Stimulated activated CD4-positive, alpha-beta T cell treated with anti-CD3 and anti-CD28 coated beads, Interleukin-2, amount 100 ng/mL, for 24 hours (primary cell): ENCODE measurements at regions not wholly inside any gene's neighbourhood (a gene's known extent, or its start where the extent isn't known, plus 50 kb on each side); places are given as distances from the start of the nearest gene placed in this dataset.

ENCODE experiments used
- DNase-seq, 2 donors: peaks; one replicate each; pipeline ENCODE4 v3.0.0-alpha.2; 2020

DNA sequence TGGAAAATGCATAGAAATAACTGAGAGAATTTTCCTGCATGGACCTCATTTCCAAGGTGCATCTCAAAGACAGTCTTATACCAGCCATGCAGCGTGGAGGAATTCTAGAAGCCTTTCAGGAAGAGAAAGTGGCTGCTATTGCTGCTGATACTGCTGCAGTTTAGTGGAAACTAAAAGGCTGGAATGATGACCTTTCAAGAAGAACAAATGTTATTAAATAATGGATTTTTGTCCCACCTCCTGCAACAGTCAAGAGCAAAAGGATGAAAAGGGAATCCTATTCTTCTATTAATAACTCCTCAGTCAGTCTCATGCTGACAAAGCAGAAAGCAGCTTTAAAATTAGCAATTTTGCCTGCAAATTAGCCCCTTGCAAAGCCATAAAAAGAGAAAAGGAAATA lies 68.2 kb upstream of the C1orf87 start:
- DNase-seq, result no peak

GRCh38 chr1:60141276-60141675 lies 67.7 kb upstream of the C1orf87 start:
- no peak for DNase-seq

DNA sequence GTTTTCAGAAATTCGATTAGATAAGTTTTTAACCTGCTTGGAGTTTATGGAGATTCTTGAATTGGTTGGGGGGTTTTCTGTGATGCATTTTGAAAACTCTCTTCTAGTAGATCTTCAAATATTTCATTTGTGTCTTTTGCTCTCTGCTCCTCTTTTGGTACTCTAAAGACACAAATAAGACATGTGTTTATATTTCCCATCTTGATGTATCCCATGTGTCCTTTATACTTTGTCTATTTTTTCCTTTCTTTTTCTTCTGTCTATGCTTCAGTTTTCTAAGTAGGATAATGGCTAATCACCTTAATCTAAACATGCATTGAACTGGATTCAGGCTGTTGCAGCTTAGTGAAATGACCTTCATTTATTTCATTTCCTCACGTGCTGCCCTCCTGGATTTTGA lies 63.8 kb upstream of the C1orf87 start:
- no peak for DNase-seq

- no peak for DNase-seq
Measured at GRCh38 chr1:60136395-60136794, 62.8 kb upstream of the C1orf87 start.

DNA sequence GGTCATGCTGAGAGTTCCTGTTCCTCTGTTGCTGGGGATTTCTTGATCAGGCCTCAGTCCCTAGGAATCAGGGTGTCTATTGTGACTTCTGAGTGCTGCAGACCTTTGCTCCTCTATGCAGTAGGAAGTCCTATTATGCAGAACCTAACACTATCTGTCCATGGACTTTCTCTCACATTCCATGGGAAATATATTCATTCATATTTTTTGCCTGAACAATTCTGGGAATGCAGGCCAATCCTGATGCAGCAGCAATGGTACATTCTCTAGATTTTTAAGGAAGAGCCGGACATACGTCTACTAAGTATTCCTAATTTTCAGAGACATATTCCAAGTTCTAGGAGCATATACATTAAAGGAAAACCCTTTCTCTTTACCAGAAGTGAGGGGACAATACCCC lies 61.1 kb upstream of the C1orf87 start:
- DNase-seq, result no peak

DNA sequence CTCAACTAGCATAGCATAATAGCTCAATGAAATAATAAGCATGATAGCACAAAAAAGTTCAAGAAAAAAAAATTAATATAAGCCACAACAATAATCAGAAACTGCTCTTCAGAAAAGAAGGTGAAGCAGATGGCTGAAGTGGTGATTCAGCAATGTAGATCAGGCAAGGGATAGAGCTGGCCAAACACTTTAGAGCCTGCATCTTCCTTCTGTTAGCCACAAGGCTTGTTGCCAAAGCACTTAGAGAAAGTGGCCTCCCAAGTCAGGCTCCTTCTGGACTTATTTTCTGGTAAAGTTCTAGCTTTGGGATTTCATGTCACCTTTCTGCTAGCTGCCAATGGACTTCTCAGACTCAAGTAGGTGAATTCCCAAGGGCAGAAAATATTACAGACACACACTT lies 60.3 kb upstream of the C1orf87 start:
- DNase-seq, result no peak

DNA sequence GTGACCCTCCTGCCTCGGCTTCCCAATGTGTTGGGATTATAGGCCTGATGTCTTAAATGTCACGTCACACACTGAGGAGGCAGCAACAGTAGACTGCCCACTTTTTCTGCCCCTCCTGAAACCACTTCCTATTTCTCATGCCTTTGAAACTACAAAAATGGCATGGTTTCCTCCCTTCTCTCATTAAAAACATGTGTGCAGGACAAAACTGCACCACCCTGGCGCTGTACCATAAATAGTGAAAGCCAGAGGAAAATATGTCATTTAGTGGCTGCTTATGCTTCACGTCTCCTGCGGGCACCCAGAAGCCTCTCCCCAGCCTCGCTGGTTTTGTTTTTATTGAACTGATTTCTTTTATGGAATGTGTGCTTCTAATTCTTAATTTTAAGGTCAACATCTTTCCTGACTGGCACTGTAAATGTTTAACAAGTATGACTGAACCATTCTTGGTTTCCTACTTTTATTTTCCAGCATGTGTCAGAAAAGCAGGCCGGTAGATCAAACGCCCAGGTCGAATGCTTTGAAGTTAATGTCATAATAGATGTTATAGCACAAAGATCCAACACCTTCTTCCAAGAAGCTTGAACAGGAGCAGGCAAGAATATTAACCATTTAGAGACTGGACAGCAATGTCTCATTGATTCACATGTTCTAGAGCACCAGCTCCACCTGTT lies 59.6 kb upstream of the C1orf87 start:
- no peak for DNase-seq

DNA sequence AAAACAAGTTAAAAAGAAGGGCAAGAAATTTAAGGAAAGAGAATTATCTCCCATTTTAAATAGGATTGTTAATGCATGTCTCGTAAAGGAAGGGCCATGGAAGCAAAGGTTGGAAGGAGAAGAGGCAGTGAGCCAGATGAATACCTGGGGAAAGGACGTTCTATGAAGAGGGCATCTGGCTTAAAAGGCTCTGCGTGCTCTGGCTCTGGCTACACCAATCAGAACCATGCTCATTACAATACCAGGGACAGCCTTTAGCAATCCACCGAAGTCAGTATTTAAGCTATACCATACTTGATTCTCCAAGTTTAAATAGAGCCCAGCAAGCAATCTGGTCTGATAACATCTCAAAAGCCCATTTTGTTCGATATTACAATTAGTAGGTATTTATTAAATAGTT lies 58.5 kb upstream of the C1orf87 start:
- no peak for DNase-seq

DNA sequence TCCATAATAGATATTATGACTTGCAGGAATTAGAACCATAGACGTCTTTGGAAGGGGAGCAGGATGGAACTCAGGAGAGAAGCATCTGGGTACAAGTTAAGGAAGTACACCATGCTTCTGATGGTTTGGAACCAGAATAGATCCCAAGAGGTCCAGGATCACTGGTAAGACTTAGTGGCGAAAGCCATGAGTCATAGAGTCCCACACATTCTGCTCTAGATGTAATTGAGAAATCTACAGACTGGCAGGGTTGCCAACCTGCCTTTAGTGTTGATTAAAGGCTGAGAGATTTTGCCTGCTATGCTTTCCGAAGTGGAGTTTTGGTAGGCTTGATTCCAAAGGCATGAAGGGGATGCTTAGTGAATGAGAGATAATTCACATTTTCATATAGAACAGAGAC lies 57.1 kb upstream of the C1orf87 start:
- no peak for DNase-seq

- no peak for DNase-seq
Measured at GRCh38 chr1:60129911-60130310, 56.3 kb upstream of the C1orf87 start.

DNA sequence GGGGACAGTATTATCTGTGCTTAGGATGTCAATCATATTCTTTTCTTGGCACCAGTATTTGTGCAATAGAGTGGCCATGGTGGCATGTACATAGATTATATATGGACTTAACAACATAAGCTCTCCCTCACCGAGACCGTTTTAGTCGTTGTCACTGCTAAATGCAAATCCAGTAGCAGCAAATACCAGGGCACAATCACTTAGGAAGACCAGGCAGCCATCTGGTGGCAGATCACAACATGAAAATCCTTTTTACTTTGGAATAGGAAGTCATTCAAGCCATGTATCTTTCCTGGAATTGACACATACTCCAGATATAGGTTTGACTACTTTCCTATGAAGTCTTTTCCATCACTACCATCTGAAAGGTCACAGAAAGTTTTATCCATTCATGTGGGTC lies 53.2 kb upstream of the C1orf87 start:
- DNase-seq, result no peak
